B cell (primary cell): ENCODE measurements at regions not wholly inside any gene's neighbourhood (a gene's known extent, or its start where the extent isn't known, plus 50 kb on each side); places are given as distances from the start of the nearest gene placed in this dataset.

Experiments
- ATAC-seq: fragments of 200-7000 bp; cut with Tn5 transposase; one replicate; pipeline ENCODE4 v1.10.0; 2021; ENCODE audit warnings: low read depth, mild to moderate bottlenecking, moderate number of reproducible peaks, moderate library complexity
- CTCF ChIA-PET: fragments of 350-600 bp; sonication (Branson Sonifier 250); formaldehyde crosslinking; loops from one replicate; lab custom pipeline; 2021; ENCODE audit warnings: antibody characterized with exemption, inconsistent platforms; lab: Charles Lee
- POLR2A ChIA-PET: fragments of 350-600 bp; sonication (Branson Sonifier 250); formaldehyde crosslinking; loops from one replicate; lab custom pipeline; 2021; ENCODE audit warnings: antibody characterized with exemption; lab: Charles Lee
- DNase-seq: peaks from one replicate; pipeline ENCODE4 v3.0.0; 2013
- H2AFZ ChIP-seq: 2 replicates; pipeline ENCODE4 v1.6.1; 2012; ENCODE audit warnings: mild to moderate bottlenecking, low read depth, low read length; ENCODE audit not compliant: insufficient read depth, poor library complexity, severe bottlenecking
- H3K27ac ChIP-seq, 2 donors: 1 replicate in 1 of 2; 2 replicates in 1 of 2; pipeline ENCODE4 v1.5.1; 2012 to 2013; ENCODE audit warnings: low read length in 2 of 2, mild to moderate bottlenecking in 2 of 2, moderate library complexity in 1 of 2
- H3K27me3 ChIP-seq, 4 experiments: fragments of 200-600 bp in 1 of 4; sonication (generic) in 1 of 4; replicated peaks in 1 of 4; 1 replicate in 2 of 4; 2 replicates in 2 of 4; pipeline versions ENCODE4 v1.6.1 to v1.7.0; 2013 to 2016; ENCODE audit warnings: low read length in 3 of 4, mild to moderate bottlenecking in 2 of 4, mixed read lengths in 1 of 4, moderate library complexity in 1 of 4; ENCODE audit not compliant: insufficient read depth in 4 of 4, control insufficient read depth in 3 of 4; ENCODE audit errors: control extremely low read depth in 1 of 4
- H3K36me3 ChIP-seq, 2 experiments: replicated peaks in 1 of 2; 1 replicate in 1 of 2; 2 replicates in 1 of 2; pipeline versions ENCODE4 v1.6.1 to v1.7.1; 2013; ENCODE audit warnings: low read length in 1 of 2; ENCODE audit not compliant: insufficient read depth in 2 of 2, control insufficient read depth in 1 of 2; ENCODE audit errors: control extremely low read depth in 1 of 2, extremely low read depth in 1 of 2
- H3K4me1 ChIP-seq, 2 donors: fragments of 200-600 bp in 1 of 2; sonication (generic) in 1 of 2; 1 replicate in 1 of 2; 2 replicates in 1 of 2; pipeline versions ENCODE4 v1.5.1 to v1.6.1; 2013 to 2017; ENCODE audit warnings: low read length in 2 of 2; ENCODE audit not compliant: control insufficient read depth in 2 of 2, insufficient read depth in 2 of 2
- H3K4me2 ChIP-seq: replicated peaks from 2 replicates; pipeline ENCODE3; 2012; ENCODE audit warnings: mild to moderate bottlenecking, low read depth, low read length; ENCODE audit not compliant: poor library complexity, severe bottlenecking
- H3K4me3 ChIP-seq, 5 experiments: fragments of 200-600 bp in 1 of 5; sonication (generic) in 1 of 5; 1 replicate in 3 of 5; 2 replicates in 2 of 5; pipeline versions ENCODE4 v1.5.1 to v1.7.0; 2011 to 2016; ENCODE audit warnings: low read length in 4 of 5, mild to moderate bottlenecking in 4 of 5, low read depth in 2 of 5, control low read depth in 1 of 5, moderate library complexity in 1 of 5; ENCODE audit not compliant: insufficient read depth in 1 of 5; ENCODE audit errors: control extremely low read depth in 1 of 5, extremely low read depth in 1 of 5
- H3K79me2 ChIP-seq: fragments of 200-600 bp; sonication (generic); one replicate; pipeline ENCODE4 v1.6.0; 2016; ENCODE audit warnings: low read length; ENCODE audit not compliant: control insufficient read depth, insufficient read depth
- H3K9ac ChIP-seq: fragments of 200-600 bp; sonication (generic); 2 replicates; pipeline ENCODE4 v1.6.1; 2017; ENCODE audit warnings: mild to moderate bottlenecking, low read length, moderate library complexity
- H3K9me3 ChIP-seq, 3 donors: one replicate each; pipeline versions ENCODE4 v1.6.1 to v1.7.1; 2013; ENCODE audit warnings: low read length in 2 of 3; ENCODE audit not compliant: control insufficient read depth in 2 of 3, insufficient read depth in 1 of 3; ENCODE audit errors: control extremely low read depth in 1 of 3
- H4K20me1 ChIP-seq: 2 replicates; pipeline ENCODE4 v1.6.0; 2012; ENCODE audit warnings: mild to moderate bottlenecking, low read length; ENCODE audit not compliant: insufficient read depth, control insufficient read depth, poor library complexity, severe bottlenecking
- H3K27ac Mint-ChIP-seq: one replicate; pipeline ENCODE4 v1.8.0; 2021; ENCODE audit warnings: mixed read lengths
- H3K27me3 Mint-ChIP-seq: one replicate; pipeline ENCODE4 v1.8.0; 2021; ENCODE audit warnings: mixed read lengths
- H3K4me1 Mint-ChIP-seq: one replicate; pipeline ENCODE4 v1.8.0; 2021; ENCODE audit warnings: mixed read lengths
- H3K4me3 Mint-ChIP-seq: one replicate; pipeline ENCODE4 v1.8.0; 2021; ENCODE audit warnings: mixed read lengths
- H3K9me3 Mint-ChIP-seq: one replicate; pipeline ENCODE4 v1.8.0; 2022; ENCODE audit warnings: mixed read lengths; ENCODE audit not compliant: insufficient read depth
- CTCF ChIP-seq: fragments of 200-600 bp; IDR thresholded peaks from one replicate; pipeline ENCODE4 v1.8.0; 2022; ENCODE audit warnings: antibody characterized with exemption, mild to moderate bottlenecking
- EZH2 ChIP-seq: IDR thresholded peaks from 2 replicates; pipeline ENCODE4 v1.6.1; 2012; ENCODE audit warnings: borderline replicate concordance, low read depth, mild to moderate bottlenecking, moderate library complexity, low read length; ENCODE audit not compliant: insufficient read depth, poor library complexity, severe bottlenecking
- WGBS: methylation state at CpG from one replicate; pipeline ENCODE4 v1.1.5; 2013; ENCODE audit warnings: missing lambda C conversion rate; ENCODE audit not compliant: insufficient coverage; 5-methylcytosine and 5-hydroxymethylcytosine counted together
- intact Hi-C: fragments of 100-400 bp; cut with micrococcal nuclease; formaldehyde crosslinking; loops from one replicate; pipeline ENCODE4 v1.10.0; 2022

- intact Hi-C loops, result no loop called here
- no peak for DNase-seq
- TF ChIP-seq CTCF (no peak), EZH2 (no peak)
- Mint-ChIP-seq H3K27me3 (peaks cover 6% of the 10 kb centered on the region), H3K4me3 (no peak overlapping the region), H3K4me1 (no peaks in the 10 kb centered on the region), H3K27ac (no peak overlapping the region), H3K9me3 (no peaks in the 10 kb centered on the region)
- WGBS, result 91% methylated on average over 3 of the region's 5 CpGs
- Histone ChIP-seq H3K4me3 (no peak overlapping the region), H2AFZ (no peak overlapping the region), H3K9me3 (no peaks in the 10 kb centered on the region), H3K36me3 (no peaks in the 10 kb centered on the region), H3K4me1 (no peaks in the 10 kb centered on the region), H3K79me2 (no peaks in the 10 kb centered on the region), H3K27me3 (no peaks in the 10 kb centered on the region), H4K20me1 (no peaks in the 10 kb centered on the region), H3K4me2 (no peak overlapping the region), H3K27ac (no peak overlapping the region), H3K9ac (no peak overlapping the region)
- POLR2A ChIA-PET, result no interaction called here
- CTCF ChIA-PET, result no interaction called here
- no peak for ATAC-seq
These were observed 277.5 kb upstream of the RGMA start for GRCh38 chr15:93366387-93367100.

DNA sequence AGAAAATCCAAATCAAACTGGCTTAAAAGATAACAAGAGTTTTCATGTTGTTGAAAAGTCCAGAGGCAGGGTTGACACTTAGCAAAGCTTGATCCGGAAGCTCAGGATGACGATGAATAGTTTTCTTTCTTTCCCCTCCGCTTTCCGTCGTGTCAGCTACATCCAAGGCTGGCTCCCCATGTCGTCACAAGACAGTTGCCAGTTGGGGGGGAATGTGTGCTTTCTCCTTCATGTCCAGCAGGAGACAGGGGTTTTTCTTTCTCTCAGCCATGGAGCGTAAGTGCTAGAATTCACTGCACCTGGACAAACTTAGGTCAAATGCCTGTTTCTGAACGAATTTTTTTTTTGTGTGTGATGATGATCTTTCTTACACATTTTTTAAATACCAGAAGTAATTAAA, 273.8 kb upstream of the RGMA start:
- no peak for TF ChIP-seq EZH2
- no peak for TF ChIP-seq CTCF
- Histone ChIP-seq H3K27ac (no peak overlapping the region), H3K4me1 (no peaks in the 10 kb centered on the region), H3K4me3 (no peak overlapping the region), H3K4me2 (no peak overlapping the region), H3K9ac (no peak overlapping the region), H4K20me1 (no peaks in the 10 kb centered on the region), H3K36me3 (no peaks in the 10 kb centered on the region), H3K27me3 (no peaks in the 10 kb centered on the region), H3K79me2 (no peaks in the 10 kb centered on the region), H3K9me3 (peaks cover 0 to 5% (median 0%) of the 10 kb centered on the region in 3 donors), H2AFZ (no peak overlapping the region)
- 47% methylated on average over 6 of the region's 8 CpGs for WGBS
- Mint-ChIP-seq H3K4me3 (no peak overlapping the region), H3K4me1 (no peaks in the 10 kb centered on the region), H3K27ac (no peak overlapping the region), H3K27me3 (peaks cover 6% of the 10 kb centered on the region), H3K9me3 (no peaks in the 10 kb centered on the region)
- no peak for ATAC-seq
- intact Hi-C loops, result no loop called here
- ChIA-PET POLR2A (no interaction called here), CTCF (no interaction called here)
- no peak for DNase-seq
